Osteoblast (primary cell): ENCODE measurements at regions not wholly inside any gene's neighbourhood (a gene's known extent, or its start where the extent isn't known, plus 50 kb on each side); places are given as distances from the start of the nearest gene placed in this dataset.
A peak's percentile ranks its signal among the peaks of the same experiment; 100 is the strongest.

Experiments
- DNase-seq: peaks from one replicate; pipeline ENCODE4 v3.0.0; 2011; ENCODE audit warnings: low spot score, mixed read lengths; ENCODE audit not compliant: insufficient read length; ENCODE audit errors: missing footprints
- H2AFZ ChIP-seq: 2 replicates; pipeline ENCODE4 v1.6.0; 2011; ENCODE audit warnings: mild to moderate bottlenecking, low read length
- H3K27ac ChIP-seq: 2 replicates; pipeline ENCODE4 v1.5.1; 2011; ENCODE audit warnings: mild to moderate bottlenecking, low read depth, low read length, moderate library complexity
- H3K27me3 ChIP-seq: 2 replicates; pipeline ENCODE4 v1.6.0; 2012; ENCODE audit warnings: mild to moderate bottlenecking, control low read depth, inconsistent platforms, low read length, moderate library complexity; ENCODE audit not compliant: insufficient read depth
- H3K36me3 ChIP-seq: 2 replicates; pipeline ENCODE4 v1.5.1; 2011; ENCODE audit warnings: mild to moderate bottlenecking, low read length, control low read depth, moderate library complexity; ENCODE audit not compliant: insufficient read depth
- H3K4me1 ChIP-seq: 2 replicates; pipeline ENCODE4 v1.5.1; 2011; ENCODE audit warnings: mild to moderate bottlenecking, low read length, control low read depth, moderate library complexity; ENCODE audit not compliant: insufficient read depth
- H3K4me2 ChIP-seq: 2 replicates; pipeline ENCODE4 v1.6.0; 2011; ENCODE audit warnings: mild to moderate bottlenecking, low read length; ENCODE audit not compliant: insufficient read depth
- H3K4me3 ChIP-seq: fragments of 200-600 bp; sonication (generic); 3 replicates; pipeline ENCODE4 v1.5.1; 2012; ENCODE audit warnings: mild to moderate bottlenecking, low read length, inconsistent platforms; ENCODE audit not compliant: insufficient read depth
- H3K79me2 ChIP-seq: 2 replicates; pipeline ENCODE4 v1.6.0; 2012; ENCODE audit warnings: mild to moderate bottlenecking, low read length, control low read depth, inconsistent platforms; ENCODE audit not compliant: insufficient read depth
- H3K9me3 ChIP-seq: 2 replicates; pipeline ENCODE4 v1.5.1; 2011; ENCODE audit warnings: low read depth, low read length, control low read depth
- H4K20me1 ChIP-seq: 2 replicates; pipeline ENCODE4 v1.6.0; 2012; ENCODE audit warnings: mild to moderate bottlenecking, low read length, control low read depth; ENCODE audit not compliant: insufficient read depth
- CTCF ChIP-seq: IDR thresholded peaks from 2 replicates; pipeline ENCODE4 v1.5.1; 2011; ENCODE audit warnings: mild to moderate bottlenecking, low read depth, low read length, moderate library complexity; ENCODE audit errors: extremely low read depth

GRCh38 chr9:108184941-108185340, 670.8 kb downstream of the ACTL7B start:
- TF ChIP-seq CTCF, result no peak
- peak overlapping the region; percentile 48 for H2AFZ ChIP-seq
- H3K9me3 ChIP-seq, result no peaks in the 10 kb centered on the region
- H3K79me2 ChIP-seq, result no peaks in the 10 kb centered on the region
- no peak overlapping the region for H3K27ac ChIP-seq
- H3K4me1 ChIP-seq, result peaks cover 7% of the 10 kb centered on the region
- no peaks in the 10 kb centered on the region for H4K20me1 ChIP-seq
- H3K4me2 ChIP-seq, result no peak overlapping the region
- no peaks in the 10 kb centered on the region for H3K36me3 ChIP-seq
- peak; percentile 52 for DNase-seq
- no peaks in the 10 kb centered on the region for H3K27me3 ChIP-seq
- no peak overlapping the region for H3K4me3 ChIP-seq

- Histone ChIP-seq H3K4me1 (peaks cover 7% of the 10 kb centered on the region), H3K4me2 (no peak overlapping the region), H4K20me1 (no peaks in the 10 kb centered on the region), H3K36me3 (no peaks in the 10 kb centered on the region), H3K4me3 (no peak overlapping the region), H3K9me3 (no peaks in the 10 kb centered on the region), H3K79me2 (no peaks in the 10 kb centered on the region), H2AFZ (no peak overlapping the region), H3K27me3 (no peaks in the 10 kb centered on the region), H3K27ac (no peak overlapping the region)
- no peak for TF ChIP-seq CTCF
- DNase-seq, result no peak
Observed at GRCh38 chr9:108184009-108184408, 671.8 kb downstream of the ACTL7B start.

GRCh38 chr9:108182950-108183381, 672.8 kb downstream of the ACTL7B start:
- Histone ChIP-seq H3K79me2 (no peaks in the 10 kb centered on the region), H2AFZ (peak overlapping the region; percentile 44), H3K4me2 (no peak overlapping the region), H3K9me3 (no peaks in the 10 kb centered on the region), H3K27ac (no peak overlapping the region), H3K4me3 (no peak overlapping the region), H3K27me3 (no peaks in the 10 kb centered on the region), H3K4me1 (peaks cover 7% of the 10 kb centered on the region), H3K36me3 (no peaks in the 10 kb centered on the region), H4K20me1 (no peaks in the 10 kb centered on the region)
- peak; percentile 69 for DNase-seq
- no peak for TF ChIP-seq CTCF

- no peak overlapping the region for H3K4me2 ChIP-seq
- no peak overlapping the region for H3K4me3 ChIP-seq
- no peak for TF ChIP-seq CTCF
Observed at GRCh38 chr9:108182270-108182669, 673.5 kb downstream of the ACTL7B start.

More at GRCh38 chr9:108182270-108182669, 673.5 kb downstream of the ACTL7B start:
- H3K79me2 ChIP-seq, result no peaks in the 10 kb centered on the region
- H2AFZ ChIP-seq, result no peak overlapping the region
- no peaks in the 10 kb centered on the region for H4K20me1 ChIP-seq
- no peak for DNase-seq
- peaks cover 7% of the 10 kb centered on the region for H3K4me1 ChIP-seq
- no peaks in the 10 kb centered on the region for H3K36me3 ChIP-seq
- H3K27me3 ChIP-seq, result no peaks in the 10 kb centered on the region
- no peaks in the 10 kb centered on the region for H3K9me3 ChIP-seq
- H3K27ac ChIP-seq, result no peak overlapping the region
